Right atrium auricular region (tissue), 2 donors: ENCODE measurements at regions not wholly inside any gene's neighbourhood (a gene's known extent, or its start where the extent isn't known, plus 50 kb on each side); places are given as distances from the start of the nearest gene placed in this dataset.

Experiments
- DNase-seq: peaks from one replicate; pipeline ENCODE4 v3.0.0-alpha.2; 2019; ENCODE audit warnings: low spot score
- H3K27ac ChIP-seq, 2 donors: fragments of 200-600 bp; sonication (generic); 1 replicate in 1 of 2; 2 replicates in 1 of 2; pipeline ENCODE4 v1.5.1; 2016 to 2019
- H3K27me3 ChIP-seq, 2 donors: fragments of 200-600 bp; sonication (generic); one replicate each; pipeline versions ENCODE4 v1.5.1 to v1.6.0; 2017 to 2019
- H3K36me3 ChIP-seq: fragments of 200-600 bp; sonication (generic); one replicate; pipeline ENCODE4 v1.5.1; 2016
- H3K4me1 ChIP-seq, 2 donors: fragments of 200-600 bp; sonication (generic); one replicate each; pipeline versions ENCODE4 v1.5.1 to v1.6.0; 2017 to 2019
- H3K4me3 ChIP-seq, 2 donors: fragments of 200-600 bp; sonication (generic); 1 replicate in 1 of 2; 2 replicates in 1 of 2; pipeline ENCODE4 v1.5.1; 2017 to 2019; ENCODE audit warnings: mild to moderate bottlenecking in 1 of 2, moderate library complexity in 1 of 2
- H3K9me3 ChIP-seq, 2 donors: fragments of 200-600 bp; sonication (generic); one replicate each; pipeline ENCODE4 v1.5.1; 2019
- CTCF ChIP-seq, 2 donors: fragments of 200-600 bp; sonication (generic); IDR thresholded peaks; one replicate each; pipeline ENCODE4 v1.5.1; 2019; ENCODE audit warnings: antibody characterized with exemption in 2 of 2

- Histone ChIP-seq H3K9me3 (no peaks in the 10 kb centered on the region), H3K4me3 (no peak overlapping the region), H3K27me3 (no peaks in the 10 kb centered on the region), H3K4me1 (no peaks in the 10 kb centered on the region), H3K36me3 (no peaks in the 10 kb centered on the region), H3K27ac (no peak overlapping the region)
- no peak for TF ChIP-seq CTCF (IDR thresholded peaks at IDR 0.05)
- DNase-seq = no peak
These were observed 867.5 kb upstream of the TMEM132C start for GRCh38 chr12:127399451-127399850.

- no peak for TF ChIP-seq CTCF (IDR thresholded peaks at IDR 0.05)
- Histone ChIP-seq H3K36me3 (no peaks in the 10 kb centered on the region), H3K27me3 (no peaks in the 10 kb centered on the region), H3K4me3 (no peak overlapping the region), H3K4me1 (no peaks in the 10 kb centered on the region), H3K27ac (no peak overlapping the region), H3K9me3 (no peaks in the 10 kb centered on the region)
- DNase-seq = no peak
These were observed 866.7 kb upstream of the TMEM132C start for GRCh38 chr12:127400221-127400620.

- no peaks in the 10 kb centered on the region for H3K4me1 ChIP-seq
- no peak overlapping the region for H3K27ac ChIP-seq
- no peaks in the 10 kb centered on the region for H3K36me3 ChIP-seq
- H3K27me3 ChIP-seq = no peaks in the 10 kb centered on the region
- no peak overlapping the region for H3K4me3 ChIP-seq
- TF ChIP-seq CTCF (IDR thresholded peaks at IDR 0.05) = no peak
- no peaks in the 10 kb centered on the region for H3K9me3 ChIP-seq
- no peak for DNase-seq
These were observed 866.0 kb upstream of the TMEM132C start for GRCh38 chr12:127401005-127401404.

- H3K4me1 ChIP-seq = no peaks in the 10 kb centered on the region
- H3K27ac ChIP-seq = no peak overlapping the region
- H3K27me3 ChIP-seq = no peaks in the 10 kb centered on the region
- DNase-seq = no peak
- TF ChIP-seq CTCF (IDR thresholded peaks at IDR 0.05) = no peak
- H3K4me3 ChIP-seq = no peak overlapping the region
- no peaks in the 10 kb centered on the region for H3K9me3 ChIP-seq
- no peaks in the 10 kb centered on the region for H3K36me3 ChIP-seq
These were observed 865.4 kb upstream of the TMEM132C start for GRCh38 chr12:127401536-127401935.

- no peaks in the 10 kb centered on the region for H3K27me3 ChIP-seq
- DNase-seq = no peak
- no peak overlapping the region for H3K4me3 ChIP-seq
- TF ChIP-seq CTCF (IDR thresholded peaks at IDR 0.05) = no peak
- no peaks in the 10 kb centered on the region for H3K36me3 ChIP-seq
- H3K27ac ChIP-seq = no peak overlapping the region
- H3K9me3 ChIP-seq = no peaks in the 10 kb centered on the region
- H3K4me1 ChIP-seq = no peaks in the 10 kb centered on the region
These were observed 855.6 kb upstream of the TMEM132C start for GRCh38 chr12:127411166-127411915.

- Histone ChIP-seq H3K4me3 (no peak overlapping the region), H3K27me3 (no peaks in the 10 kb centered on the region), H3K4me1 (no peaks in the 10 kb centered on the region), H3K36me3 (no peaks in the 10 kb centered on the region), H3K9me3 (no peaks in the 10 kb centered on the region), H3K27ac (no peak overlapping the region)
- no peak for DNase-seq
- TF ChIP-seq CTCF (IDR thresholded peaks at IDR 0.05) = no peak
These were observed 855.0 kb upstream of the TMEM132C start for GRCh38 chr12:127411981-127412380.
